Omental fat pad (tissue), 3 donors: ENCODE measurements at regions not wholly inside any gene's neighbourhood (a gene's known extent, or its start where the extent isn't known, plus 50 kb on each side); places are given as distances from the start of the nearest gene placed in this dataset.

Source experiments
- ATAC-seq: fragments of 150-250 bp; one replicate; pipeline ENCODE4 v1.9.1; 2016; ENCODE audit warnings: mild to moderate bottlenecking, moderate library complexity; ENCODE audit not compliant: low FRiP score
- DNase-seq: peaks from one replicate; pipeline ENCODE4 v3.0.0-alpha.2; 2019; ENCODE audit warnings: low spot score
- TF ChIP-seq, protein P1 (sequence below), 3 donors: fragments of 450-650 bp; IDR thresholded peaks; one replicate each; pipeline ENCODE4 v1.5.1; 2016 to 2017; ENCODE audit warnings: antibody characterized with exemption in 3 of 3, mild to moderate bottlenecking in 3 of 3, moderate library complexity in 2 of 3

DNA sequence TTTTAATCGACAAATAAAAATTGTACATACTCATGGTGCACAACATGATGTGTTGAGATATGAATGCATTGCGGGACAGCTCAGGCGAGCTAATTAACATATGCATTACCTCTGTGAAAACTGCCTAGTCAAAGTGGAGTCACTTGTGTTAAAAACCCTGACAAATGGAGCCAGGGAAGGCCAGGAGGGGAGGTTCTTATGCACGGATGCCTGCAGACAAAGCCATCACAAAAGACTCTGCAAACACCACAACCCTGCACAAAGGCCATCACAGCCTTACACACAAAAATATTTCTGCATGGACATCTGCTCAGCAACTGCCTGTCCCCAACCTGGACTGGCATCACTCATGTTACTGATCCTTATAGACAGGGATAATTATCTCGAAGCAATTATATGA, 204.4 kb upstream of the AJAP1 start:
- ATAC-seq (no peak), DNase-seq (no peak)
- TF ChIP-seq, protein P1, sequence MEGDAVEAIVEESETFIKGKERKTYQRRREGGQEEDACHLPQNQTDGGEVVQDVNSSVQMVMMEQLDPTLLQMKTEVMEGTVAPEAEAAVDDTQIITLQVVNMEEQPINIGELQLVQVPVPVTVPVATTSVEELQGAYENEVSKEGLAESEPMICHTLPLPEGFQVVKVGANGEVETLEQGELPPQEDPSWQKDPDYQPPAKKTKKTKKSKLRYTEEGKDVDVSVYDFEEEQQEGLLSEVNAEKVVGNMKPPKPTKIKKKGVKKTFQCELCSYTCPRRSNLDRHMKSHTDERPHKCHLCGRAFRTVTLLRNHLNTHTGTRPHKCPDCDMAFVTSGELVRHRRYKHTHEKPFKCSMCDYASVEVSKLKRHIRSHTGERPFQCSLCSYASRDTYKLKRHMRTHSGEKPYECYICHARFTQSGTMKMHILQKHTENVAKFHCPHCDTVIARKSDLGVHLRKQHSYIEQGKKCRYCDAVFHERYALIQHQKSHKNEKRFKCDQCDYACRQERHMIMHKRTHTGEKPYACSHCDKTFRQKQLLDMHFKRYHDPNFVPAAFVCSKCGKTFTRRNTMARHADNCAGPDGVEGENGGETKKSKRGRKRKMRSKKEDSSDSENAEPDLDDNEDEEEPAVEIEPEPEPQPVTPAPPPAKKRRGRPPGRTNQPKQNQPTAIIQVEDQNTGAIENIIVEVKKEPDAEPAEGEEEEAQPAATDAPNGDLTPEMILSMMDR (IDR thresholded peaks at IDR 0.05): no peak

DNA sequence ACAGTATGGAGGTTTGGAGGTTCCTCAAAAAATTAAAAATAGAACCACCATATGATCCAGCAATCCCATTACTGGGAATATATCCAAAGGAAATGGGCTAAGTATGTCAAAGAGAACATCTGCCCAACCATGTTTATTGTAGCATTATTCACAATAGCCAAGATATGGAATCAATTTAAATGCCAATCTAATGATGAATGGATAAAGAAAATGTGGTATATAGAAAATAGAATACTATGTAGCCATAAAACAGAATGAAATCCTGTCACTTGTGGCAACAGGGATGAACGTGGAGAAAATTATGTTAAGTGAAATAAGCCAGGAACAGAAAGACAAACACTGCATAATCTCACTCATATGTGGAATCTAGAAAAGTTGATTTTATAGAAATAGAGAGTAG, 201.7 kb upstream of the AJAP1 start:
- DNase-seq (no peak), ATAC-seq (no peak)
- TF ChIP-seq, protein P1 (IDR thresholded peaks at IDR 0.05): no peak

DNA sequence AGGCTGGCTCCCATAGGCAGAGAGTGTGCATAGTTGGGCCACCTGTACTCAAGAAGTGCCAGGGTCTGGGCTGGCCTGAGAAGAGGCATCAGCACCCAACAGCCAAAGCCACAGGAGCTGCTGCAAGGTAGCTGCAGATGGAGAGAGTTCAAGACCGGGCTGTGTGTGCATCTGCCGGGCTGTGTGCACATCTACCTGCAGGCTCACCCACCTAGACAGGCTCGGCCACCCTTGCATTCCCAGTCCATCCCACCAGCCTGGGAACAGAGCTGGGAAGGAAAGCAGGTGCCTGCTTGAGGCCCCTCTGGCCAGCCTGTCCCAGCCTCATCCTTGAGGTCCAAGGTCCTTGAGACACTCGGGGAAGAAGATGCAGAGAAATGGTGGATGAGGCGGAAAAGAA, 194.4 kb upstream of the AJAP1 start:
- ATAC-seq (no peak), DNase-seq (no peak)
- TF ChIP-seq, protein P1 (IDR thresholded peaks at IDR 0.05): no peak

DNA sequence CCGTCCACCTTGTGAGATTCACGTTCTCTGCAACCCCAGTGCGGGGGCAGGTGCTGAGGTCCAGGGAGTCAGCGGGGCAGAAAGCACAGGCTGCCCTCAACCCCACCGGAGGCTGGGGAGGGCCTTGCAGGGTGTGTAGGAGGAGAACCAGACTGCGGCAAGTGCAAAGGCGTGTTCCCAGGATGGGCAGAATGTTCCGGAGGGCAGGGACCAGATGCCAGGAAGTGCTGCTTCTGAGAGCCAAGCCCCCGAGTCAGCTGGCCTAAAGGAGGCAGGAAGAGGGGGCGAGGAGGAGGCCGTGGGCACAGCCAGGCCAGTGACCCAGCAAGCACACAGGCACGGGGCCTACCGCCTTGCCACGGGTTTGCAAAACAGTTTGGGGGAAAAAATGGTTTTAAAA, 193.8 kb upstream of the AJAP1 start:
- TF ChIP-seq, protein P1 (IDR thresholded peaks at IDR 0.05): no peak
- DNase-seq (no peak), ATAC-seq (no peak)

DNA sequence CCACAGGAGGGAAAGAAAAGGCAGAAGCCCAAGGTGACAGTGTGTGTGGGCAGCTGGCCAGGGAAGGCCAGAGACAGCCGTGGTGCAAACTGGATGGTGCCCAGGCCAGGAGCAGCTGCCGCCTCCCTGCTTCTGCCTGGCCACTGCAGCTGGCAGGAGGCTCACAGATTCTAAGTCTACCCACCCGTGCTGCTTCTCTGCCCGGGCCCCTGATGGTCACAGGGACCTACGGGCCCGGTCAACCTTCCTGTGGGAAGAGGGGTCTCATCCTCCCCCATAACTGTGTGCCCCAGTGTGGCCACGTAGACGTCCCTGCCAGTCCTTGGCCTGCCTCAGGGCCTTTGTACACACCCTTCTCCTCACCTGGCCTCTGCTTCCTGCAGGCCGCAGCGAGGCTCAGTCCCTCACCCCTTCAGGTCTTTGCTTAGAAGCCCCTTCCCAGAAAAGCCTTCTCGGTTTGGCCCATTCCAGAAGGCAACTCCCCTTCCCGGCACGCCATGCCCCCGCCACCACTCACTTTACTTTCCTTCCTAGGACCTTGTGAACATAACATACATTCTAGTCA, 192.6 kb upstream of the AJAP1 start:
- DNase-seq: no peak
- TF ChIP-seq, protein P1 (IDR thresholded peaks at IDR 0.05): no peak
- ATAC-seq: no peak

DNA sequence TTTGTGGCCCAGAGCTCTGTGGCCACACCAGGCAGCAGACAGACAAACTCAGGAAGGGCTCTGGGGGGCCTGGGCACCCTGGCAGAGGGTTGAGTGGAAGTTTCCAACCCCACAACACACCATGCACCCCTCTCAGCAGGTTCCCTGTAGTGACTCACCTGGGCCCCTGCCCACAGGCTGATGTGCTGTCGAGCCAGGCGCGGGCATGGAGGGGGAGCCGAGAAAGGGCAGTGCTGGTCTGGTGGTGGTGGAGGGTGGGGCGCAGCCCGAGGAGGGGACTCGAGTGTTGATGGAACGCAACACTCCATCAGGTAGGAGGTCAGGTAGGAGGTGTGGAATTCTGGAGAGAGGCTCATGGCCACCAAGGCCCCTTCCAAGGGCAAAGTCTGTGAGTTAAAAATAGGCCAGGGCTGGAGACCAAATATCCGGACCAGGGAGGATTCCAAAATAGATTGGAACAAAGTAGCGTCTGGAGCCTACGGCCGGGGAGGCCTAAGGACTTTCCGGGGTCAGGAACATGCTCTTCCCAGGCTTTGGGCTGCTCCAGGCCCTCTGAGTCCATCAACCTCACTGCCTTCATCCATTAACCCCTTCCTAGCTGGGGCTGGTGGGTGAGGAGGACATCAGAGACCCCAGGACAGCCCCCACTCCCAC, 191.5 kb upstream of the AJAP1 start:
- DNase-seq (no peak), ATAC-seq (no peak)
- TF ChIP-seq, protein P1 (IDR thresholded peaks at IDR 0.05): no peak

DNA sequence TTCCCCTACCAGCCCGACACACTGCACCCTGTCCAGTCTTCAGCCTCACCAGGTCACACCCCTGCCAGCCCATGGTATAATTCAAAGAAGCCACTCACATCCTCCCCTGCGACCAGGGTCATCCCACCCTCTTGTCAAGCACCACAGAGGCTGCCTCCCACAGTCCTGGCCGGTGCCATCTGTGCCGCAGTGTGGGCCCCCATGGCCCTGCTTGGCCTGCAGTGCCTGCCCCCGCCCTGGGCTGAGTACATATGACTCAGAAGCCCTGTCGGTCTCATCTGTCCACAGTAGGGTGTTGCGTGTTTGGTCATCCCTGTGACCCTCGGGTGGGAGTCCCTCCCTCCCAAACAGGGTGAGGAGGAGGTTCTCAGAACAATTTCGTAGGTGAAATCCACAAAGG, 190.8 kb upstream of the AJAP1 start:
- ATAC-seq (no peak), DNase-seq (no peak)
- TF ChIP-seq, protein P1 (IDR thresholded peaks at IDR 0.05): no peak
